ENCODE measurements at regions not wholly inside any gene's neighbourhood (a gene's known extent, or its start where the extent isn't known, plus 50 kb on each side); places are given as distances from the start of the nearest gene placed in this dataset.

GRCh38 chr2:207286106-207286505 lies 120.4 kb upstream of the KLF7 start:
- intact Hi-C loops (cut with micrococcal nuclease): no loop called here

- intact Hi-C loops (cut with micrococcal nuclease): loop anchor here (2.0 kb wide), 1 partner anchor 28 kb away; no protein-coding TSS in a partner anchor
Observed at GRCh38 chr2:207288628-207289027, 122.9 kb upstream of the KLF7 start.

DNA sequence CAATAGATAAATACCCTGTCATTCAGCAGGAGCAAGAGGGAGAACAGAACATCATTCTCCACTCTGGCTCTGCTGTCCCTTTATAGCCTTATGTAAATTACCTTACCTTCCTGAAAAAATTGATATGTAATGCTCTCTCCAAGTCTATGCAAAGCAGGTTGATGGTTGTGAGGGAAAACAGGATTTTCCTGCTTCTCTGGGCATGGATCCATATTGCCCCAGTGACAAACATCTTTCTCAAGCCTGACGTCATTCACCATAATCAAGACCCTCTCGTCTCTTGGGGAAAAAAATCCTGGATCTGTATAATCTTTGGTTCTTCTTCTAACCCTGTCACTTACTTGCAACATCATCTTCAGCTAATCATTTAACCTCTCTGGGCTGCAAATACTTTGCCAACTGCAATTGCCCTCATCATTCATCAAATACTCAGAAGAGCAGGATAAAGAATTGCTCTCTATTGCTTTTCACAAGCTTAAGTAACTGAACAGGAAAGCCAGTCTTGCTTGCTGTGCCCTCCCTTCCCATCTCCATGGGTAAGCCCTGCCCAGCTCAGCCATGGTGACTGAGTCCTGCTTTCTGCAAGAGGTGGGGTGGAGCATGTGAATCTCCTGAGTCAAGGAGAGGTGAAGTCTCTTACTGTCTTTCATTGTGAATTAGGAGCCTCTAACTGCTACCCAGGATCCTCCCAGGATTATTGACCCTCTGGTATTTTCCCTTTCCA lies 123.7 kb upstream of the KLF7 start:
- intact Hi-C loops (cut with micrococcal nuclease): loop anchor here (2.0 kb wide), 1 partner anchor 27 kb away; no protein-coding TSS in a partner anchor

- intact Hi-C loops (cut with micrococcal nuclease): no loop called here
Observed at GRCh38 chr2:207290833-207291624, 125.3 kb upstream of the KLF7 start.

DNA sequence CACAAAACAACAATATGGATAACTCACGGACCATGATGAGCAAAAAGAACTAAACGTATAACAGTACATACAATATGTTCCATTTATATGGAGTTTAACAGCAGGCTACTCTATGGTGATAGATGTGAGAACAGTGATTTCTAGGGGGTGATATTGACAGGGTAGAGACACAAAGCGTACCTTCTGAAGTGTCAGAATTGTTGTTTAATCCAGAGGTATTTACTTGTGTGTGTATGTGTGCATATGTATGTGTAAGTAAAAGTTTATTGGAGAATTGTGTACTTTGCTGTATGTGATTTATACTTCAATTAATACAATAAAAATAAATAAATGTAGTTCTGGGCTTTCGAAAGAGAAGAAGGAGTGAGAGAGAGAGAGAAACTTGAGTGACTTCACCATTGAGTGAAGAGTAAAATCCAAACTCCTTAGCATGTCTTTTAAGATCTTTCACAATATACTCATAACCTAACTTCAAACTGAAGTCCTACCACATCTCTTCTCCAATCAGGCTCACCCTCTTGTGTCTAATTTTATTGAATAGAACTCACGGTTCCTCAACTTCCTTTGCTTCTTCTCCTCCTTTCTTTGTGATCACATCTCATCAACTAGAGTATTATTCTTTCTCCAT lies 126.0 kb upstream of the KLF7 start:
- intact Hi-C loops (cut with micrococcal nuclease): no loop called here

- intact Hi-C loops (cut with micrococcal nuclease): no loop called here
Observed at GRCh38 chr2:207296265-207296948, 130.7 kb upstream of the KLF7 start.

- intact Hi-C loops (cut with micrococcal nuclease): no loop called here
Observed at GRCh38 chr2:207300817-207301216, 135.1 kb upstream of the KLF7 start.

DNA sequence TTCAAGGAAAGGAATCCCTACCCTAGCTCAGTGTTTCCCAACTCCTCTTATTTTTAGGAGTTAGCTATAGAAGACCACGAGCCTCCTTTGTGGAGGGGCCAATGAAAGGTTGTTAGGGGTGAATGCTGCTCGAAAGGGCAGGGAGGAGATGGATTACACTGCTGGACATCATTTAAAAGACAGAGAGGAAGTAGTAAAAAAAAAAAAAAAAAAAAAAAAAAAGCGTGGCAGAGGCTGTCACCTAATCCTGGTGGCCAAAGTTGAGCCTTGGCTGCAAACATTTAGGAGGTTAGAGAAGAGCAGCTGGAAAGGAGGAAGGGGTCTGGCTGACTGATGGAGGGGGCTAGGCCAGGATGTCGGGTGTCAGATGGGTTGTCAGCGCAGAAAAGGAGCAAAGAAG lies 139.0 kb upstream of the KLF7 start:
- intact Hi-C loops (cut with micrococcal nuclease): no loop called here

DNA sequence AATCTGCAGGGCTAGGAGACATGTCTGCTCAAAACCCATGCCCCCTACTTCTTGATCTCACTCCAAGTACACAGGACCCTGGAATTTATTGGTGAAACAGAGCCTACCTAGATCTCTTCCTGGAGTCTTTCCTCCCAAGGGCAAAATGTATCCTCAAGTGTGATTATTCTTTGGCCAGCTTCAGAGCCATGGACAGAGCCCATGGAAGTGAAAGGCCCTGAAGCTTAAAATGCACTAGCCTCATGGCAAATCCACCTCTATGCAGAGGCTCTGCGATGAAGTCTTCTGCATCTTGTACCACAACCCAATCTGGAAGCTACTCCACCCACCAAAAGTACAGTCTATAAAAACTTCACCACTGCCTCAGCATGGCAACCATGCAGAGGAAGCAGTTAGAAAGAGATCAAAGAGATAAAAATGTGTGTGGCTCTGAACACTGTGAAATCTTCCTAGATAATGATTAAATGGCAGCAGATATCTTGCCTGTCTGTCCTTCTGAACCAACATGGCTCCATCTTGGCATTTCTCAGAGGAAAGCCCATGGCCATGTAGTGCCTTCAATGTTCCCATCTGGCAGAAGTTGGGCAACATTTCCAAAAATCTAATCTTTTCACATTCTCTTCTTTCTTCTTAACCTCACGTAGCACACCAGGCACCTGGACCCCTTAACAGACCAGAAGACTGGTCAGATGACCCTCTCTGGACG lies 142.9 kb upstream of the KLF7 start:
- intact Hi-C loops (cut with micrococcal nuclease): no loop called here

DNA sequence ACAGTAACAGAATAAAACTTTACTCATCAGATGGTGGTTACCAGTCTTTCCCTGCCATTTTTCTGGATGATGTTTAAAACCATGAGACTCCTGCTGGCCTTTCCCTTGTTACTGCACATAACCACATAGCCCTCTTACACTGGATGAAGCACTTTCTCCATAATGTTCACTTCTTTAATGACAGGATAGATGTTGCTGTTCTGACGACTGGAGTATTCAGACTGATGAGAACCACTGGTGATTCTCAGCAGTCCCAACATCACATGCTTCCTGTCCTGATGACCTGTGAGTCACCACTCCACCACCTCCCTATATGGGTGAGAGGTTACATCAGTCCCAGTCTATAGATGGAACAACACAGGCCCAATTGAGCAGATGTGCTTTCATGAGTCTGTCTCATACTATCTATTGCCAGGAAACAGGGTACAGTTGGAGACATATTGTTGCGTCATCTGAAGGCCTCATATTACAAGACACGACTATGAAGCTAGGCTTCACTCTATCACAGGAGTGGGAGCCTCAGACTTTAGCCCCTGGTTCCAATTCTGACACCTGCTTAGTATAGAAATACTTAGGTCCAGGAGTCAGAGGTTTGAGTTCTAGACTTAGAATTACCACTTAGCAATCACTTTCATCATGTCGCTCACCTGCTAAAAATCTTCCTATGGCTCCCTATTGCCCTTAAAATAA lies 145.7 kb upstream of the KLF7 start:
- intact Hi-C loops (cut with micrococcal nuclease): loop anchor here (1.0 to 2.0 kb wide), 2 partner anchors 18 to 25 kb away; no protein-coding TSS in a partner anchor

DNA sequence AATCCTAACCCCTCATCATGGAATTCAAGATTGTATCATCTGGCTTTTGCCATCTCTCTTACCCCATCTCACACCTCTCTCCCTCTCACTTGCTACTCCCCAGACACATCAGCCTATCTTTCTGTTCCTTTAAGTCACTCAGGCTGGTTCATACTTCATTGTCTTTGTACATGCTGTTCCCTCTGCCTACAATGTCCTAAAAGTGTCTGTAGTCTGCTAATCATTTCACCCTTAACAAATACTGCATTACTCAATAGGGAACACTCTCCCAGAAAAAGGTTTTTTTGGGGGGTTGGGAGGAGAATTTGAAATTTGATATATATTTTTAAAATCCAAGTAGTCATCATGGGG lies 146.2 kb upstream of the KLF7 start:
- intact Hi-C loops (cut with micrococcal nuclease): no loop called here

DNA sequence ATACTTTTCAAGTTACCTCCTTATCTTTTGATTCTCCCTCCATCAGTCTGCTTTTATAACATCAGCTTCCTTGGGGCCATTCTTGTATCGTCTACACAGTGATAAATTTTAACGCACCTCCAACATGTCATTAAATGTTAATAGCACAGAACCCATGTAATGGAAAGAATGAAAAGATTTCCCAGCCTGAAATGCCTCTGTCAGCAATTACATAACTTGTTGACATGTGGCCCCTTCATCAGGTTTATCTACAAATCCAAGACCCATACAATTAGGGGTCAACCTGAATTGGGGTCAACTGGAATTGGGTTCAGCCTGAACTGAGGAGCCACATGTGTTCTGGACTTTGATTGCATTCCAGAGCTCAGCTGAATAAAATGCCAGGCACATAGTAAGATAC lies 148.2 kb upstream of the KLF7 start:
- intact Hi-C loops (cut with micrococcal nuclease): no loop called here

GRCh38 chr2:207315131-207315530 lies 149.4 kb upstream of the KLF7 start:
- intact Hi-C loops (cut with micrococcal nuclease): no loop called here

DNA sequence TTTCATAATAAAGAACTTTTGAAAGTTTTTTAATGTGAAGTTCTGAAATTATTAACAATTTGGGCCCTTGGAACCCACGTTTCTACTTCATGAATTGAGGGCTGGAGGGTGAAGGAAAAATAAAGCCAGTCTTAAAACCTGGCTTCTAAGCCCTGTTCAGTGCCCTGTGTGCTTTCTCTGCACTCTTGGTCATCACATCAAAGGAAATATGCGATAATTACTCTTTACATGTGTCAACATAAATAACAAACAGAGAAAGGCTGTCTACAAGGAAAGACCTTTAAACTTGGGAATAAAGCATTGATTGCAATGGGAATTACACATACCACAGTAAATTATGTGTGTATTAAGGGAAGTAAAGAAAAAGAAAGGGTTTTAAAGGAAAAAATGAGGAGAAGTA lies 150.7 kb upstream of the KLF7 start:
- intact Hi-C loops (cut with micrococcal nuclease): loop anchor here (2.0 kb wide), 1 partner anchor 28 kb away; no protein-coding TSS in a partner anchor

DNA sequence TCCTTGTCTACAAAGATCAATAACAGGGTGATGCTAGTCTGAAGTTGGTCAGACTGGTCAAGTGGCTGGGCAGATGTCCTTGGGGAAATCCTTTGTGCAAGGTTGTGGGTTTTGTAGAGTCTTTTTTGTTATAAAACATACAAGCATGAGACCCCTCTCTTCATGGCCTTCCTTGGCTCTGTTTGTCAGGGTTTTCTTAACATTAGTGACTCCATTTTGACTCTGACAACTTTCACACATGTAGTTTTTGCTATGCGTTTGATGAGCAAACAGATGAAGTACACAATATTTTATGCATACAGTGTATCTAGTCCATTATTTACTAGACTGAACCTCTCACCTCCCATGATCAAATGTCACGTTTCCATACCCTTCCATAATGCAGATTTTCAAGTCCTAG lies 151.2 kb upstream of the KLF7 start:
- intact Hi-C loops (cut with micrococcal nuclease): loop anchor here (2.0 kb wide), 1 partner anchor 28 kb away; no protein-coding TSS in a partner anchor

GRCh38 chr2:207317378-207317984 lies 151.7 kb upstream of the KLF7 start:
- intact Hi-C loops (cut with micrococcal nuclease): loop anchor here (2.0 kb wide), 1 partner anchor 29 kb away; no protein-coding TSS in a partner anchor

DNA sequence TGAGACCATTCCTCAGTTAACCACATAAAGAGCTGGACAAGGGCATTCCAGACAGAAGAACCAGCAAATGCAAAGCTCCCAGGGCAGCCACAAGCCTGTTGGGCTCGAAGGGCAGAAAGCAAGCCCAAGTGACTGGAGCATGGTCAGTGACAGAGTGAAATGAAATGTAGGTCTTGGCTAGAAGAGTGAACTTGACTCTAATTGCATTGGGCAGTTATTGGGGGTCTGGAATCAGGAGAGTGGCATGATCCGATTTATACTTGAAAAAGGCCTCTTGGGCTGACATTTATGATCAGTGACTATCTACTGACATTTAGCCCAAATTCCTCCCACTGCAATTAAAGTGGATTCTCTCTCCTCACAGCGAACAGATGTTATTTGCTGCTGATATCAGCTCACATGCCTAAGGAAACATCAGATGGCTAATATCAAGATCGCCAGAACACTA lies 152.5 kb upstream of the KLF7 start:
- intact Hi-C loops (cut with micrococcal nuclease): no loop called here

DNA sequence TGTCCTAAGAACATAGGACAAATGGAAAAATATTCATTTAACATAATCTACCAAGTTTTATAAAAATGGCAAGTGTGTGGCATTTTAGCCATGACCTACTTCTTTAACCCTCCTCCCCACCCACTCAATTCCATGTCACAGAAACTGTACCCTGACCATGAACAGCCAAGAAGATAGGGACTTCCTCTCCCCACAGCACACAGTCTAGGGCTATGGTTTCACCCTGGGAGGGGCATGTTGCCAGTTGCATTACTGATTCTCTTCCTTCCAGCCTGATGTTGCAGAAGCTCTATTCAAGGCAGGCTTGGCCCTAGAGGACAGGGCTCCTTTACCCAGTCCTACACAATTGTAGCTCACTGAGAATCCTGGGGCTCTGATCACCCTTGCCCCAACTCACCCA lies 153.6 kb upstream of the KLF7 start:
- intact Hi-C loops (cut with micrococcal nuclease): no loop called here

DNA sequence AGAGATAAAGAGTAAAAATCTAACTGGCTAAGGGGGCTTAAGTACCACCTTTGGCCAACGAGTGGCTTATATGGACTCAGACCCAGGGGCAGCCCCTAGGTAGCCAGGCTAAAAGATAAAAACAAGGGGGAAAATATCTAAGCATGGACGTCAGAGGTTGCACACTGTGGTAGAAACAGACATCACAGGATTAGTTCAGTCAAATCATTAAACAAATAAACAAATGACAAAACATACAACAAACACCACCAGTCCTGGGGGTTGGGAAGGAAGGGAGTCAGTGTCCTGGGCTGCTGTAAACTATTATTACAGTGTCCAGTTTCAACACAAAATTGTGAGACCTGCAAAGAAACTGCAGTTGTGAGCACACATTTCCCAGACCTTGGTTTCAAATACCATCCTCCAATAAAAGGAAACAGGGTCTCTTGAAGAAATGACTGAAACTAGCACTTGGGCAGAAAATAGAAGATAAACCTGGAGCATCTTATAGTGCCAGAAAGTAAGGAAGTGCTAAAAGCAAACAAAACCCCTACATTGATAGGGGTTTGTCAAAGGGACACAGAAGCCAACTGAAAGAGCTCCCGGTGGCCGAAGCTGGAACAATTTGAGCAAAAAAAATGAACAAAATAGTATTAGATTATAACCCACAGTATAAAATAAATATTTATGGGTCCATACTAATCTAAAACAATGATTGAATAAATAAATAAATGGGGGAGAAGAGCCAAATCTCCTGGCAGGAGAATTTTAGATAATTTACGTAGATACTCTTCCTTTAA lies 154.8 kb upstream of the KLF7 start:
- intact Hi-C loops (cut with micrococcal nuclease): no loop called here
